ENCODE measurements at regions not wholly inside any gene's neighbourhood (a gene's known extent, or its start where the extent isn't known, plus 50 kb on each side); places are given as distances from the start of the nearest gene placed in this dataset.

DNA sequence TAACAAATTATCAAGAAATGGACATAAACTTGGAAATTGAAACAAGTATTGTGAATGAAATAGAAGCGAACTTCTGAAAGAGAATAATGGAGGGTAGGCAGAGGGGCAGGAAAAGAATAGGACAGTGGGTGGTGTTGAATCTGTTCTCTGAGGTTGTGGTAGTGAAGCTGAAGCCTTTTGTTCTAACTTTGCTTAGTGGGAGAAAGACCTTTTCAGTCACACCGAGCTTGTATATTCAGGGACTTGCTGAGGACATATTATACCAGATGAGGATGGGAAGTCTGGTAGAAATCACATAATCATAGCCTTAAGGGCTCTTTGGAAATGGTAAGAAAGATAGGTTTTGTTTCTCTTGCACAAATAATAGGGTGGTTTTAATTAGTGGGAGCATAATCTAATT lies 115.4 kb upstream of the NDST4 start:
- CTCF ChIA-PET, result interaction anchor here (0.6 kb wide), 1 partner anchor 530 kb away, joined by 3 read pairs; no protein-coding TSS in a partner anchor
- Histone ChIP-seq H3K18ac (ENCODE audit: low read depth, low read length) (no peak overlapping the region), H3K79me1 (ENCODE audit: low read depth in 1 of 2, low read length in 2 of 2) (no peaks in the 10 kb centered on the region), H3K4me2 (ENCODE audit: low read depth, low read length) (no peak overlapping the region), H2AK5ac (ENCODE audit: low read depth, low read length) (no peak overlapping the region), H3K4ac (ENCODE audit: low read depth, low read length) (no peak overlapping the region), H2AFZ (replicated peaks; ENCODE audit: low read length, poor library complexity) (no peak overlapping the region), H3K36me3 (ENCODE audit: control insufficient read depth, insufficient read depth, low read length) (no peaks in the 10 kb centered on the region), H3K23ac (ENCODE audit: low read depth, low read length) (no peak overlapping the region), H4K20me1 (ENCODE audit: insufficient read depth, low read length) (no peaks in the 10 kb centered on the region), H3K9ac (ENCODE audit: low read depth, low read length) (no peak overlapping the region), H2AK9ac (replicated peaks; ENCODE audit: low read depth, low read length, poor library complexity) (no peak overlapping the region), H3K56ac (ENCODE audit: extremely low read depth, insufficient read depth, low read length) (no peak overlapping the region), H2BK120ac (ENCODE audit: low read depth, low read length) (no peak overlapping the region), H3K9me3 (ENCODE audit: control insufficient read depth, insufficient read depth, low read length) (peaks cover 1% of the 10 kb centered on the region), H3K4me3 (ENCODE audit: insufficient read depth, low read depth, low read length) (no peak overlapping the region), H3K27me3 (ENCODE audit: control insufficient read depth, insufficient read depth, low read length) (no peaks in the 10 kb centered on the region), H3K14ac (replicated peaks; ENCODE audit: low read depth, low read length) (no peak overlapping the region), H2BK5ac (ENCODE audit: low read depth, low read length, poor library complexity, severe bottlenecking) (no peak overlapping the region), H2BK20ac (ENCODE audit: low read depth, low read length) (no peak overlapping the region), H4K91ac (ENCODE audit: insufficient read depth, low read depth, low read length) (no peak overlapping the region), H4K8ac (ENCODE audit: low read depth in 2 of 2, low read length in 2 of 2) (no peak overlapping the region), H3K4me1 (ENCODE audit: control insufficient read depth, insufficient read depth, low read length) (no peaks in the 10 kb centered on the region), H3K9me1 (ENCODE audit: insufficient read depth, low read length) (no peaks in the 10 kb centered on the region), H4K5ac (ENCODE audit: low read depth, low read length) (no peak overlapping the region), H3K27ac (ENCODE audit: insufficient read depth, low read length) (no peak overlapping the region), H2BK15ac (ENCODE audit: low read depth, low read length) (no peak overlapping the region)
- no CpG with 5 or more reads among the region's 2 CpGs for WGBS, 2 experiments (ENCODE audit: extremely low coverage in 2 of 2, insufficient read length in 1 of 2)
- POLR2A ChIA-PET (ENCODE audit: unreplicated experiment), result no interaction called here
- TF ChIP-seq MAFK (IDR thresholded peaks at IDR 0.05; ENCODE audit: low read depth, low read length), result no peak
- TF ChIP-seq SMC3 (IDR thresholded peaks at IDR 0.05; ENCODE audit: low read depth, low read length), result no peak
- TF ChIP-seq MXI1 (IDR thresholded peaks at IDR 0.05; ENCODE audit: borderline replicate concordance, low read depth, low read length), result no peak
- TF ChIP-seq MAZ (IDR thresholded peaks at IDR 0.05; ENCODE audit: borderline replicate concordance, low read depth, low read length), result no peak
- TF ChIP-seq FOS (IDR thresholded peaks at IDR 0.05; ENCODE audit: low read depth, low read length), result no peak
- no peak for TF ChIP-seq BHLHE40 (IDR thresholded peaks at IDR 0.05; ENCODE audit: low read depth, low read length)
- no peak for TF ChIP-seq POLR2A (IDR thresholded peaks at IDR 0.05; ENCODE audit: low read depth, low read length)
- TF ChIP-seq, protein P1, sequence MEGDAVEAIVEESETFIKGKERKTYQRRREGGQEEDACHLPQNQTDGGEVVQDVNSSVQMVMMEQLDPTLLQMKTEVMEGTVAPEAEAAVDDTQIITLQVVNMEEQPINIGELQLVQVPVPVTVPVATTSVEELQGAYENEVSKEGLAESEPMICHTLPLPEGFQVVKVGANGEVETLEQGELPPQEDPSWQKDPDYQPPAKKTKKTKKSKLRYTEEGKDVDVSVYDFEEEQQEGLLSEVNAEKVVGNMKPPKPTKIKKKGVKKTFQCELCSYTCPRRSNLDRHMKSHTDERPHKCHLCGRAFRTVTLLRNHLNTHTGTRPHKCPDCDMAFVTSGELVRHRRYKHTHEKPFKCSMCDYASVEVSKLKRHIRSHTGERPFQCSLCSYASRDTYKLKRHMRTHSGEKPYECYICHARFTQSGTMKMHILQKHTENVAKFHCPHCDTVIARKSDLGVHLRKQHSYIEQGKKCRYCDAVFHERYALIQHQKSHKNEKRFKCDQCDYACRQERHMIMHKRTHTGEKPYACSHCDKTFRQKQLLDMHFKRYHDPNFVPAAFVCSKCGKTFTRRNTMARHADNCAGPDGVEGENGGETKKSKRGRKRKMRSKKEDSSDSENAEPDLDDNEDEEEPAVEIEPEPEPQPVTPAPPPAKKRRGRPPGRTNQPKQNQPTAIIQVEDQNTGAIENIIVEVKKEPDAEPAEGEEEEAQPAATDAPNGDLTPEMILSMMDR (conservative IDR thresholded peaks at IDR 0.05; ENCODE audit: low read depth, low read length), result no peak
- no peak for TF ChIP-seq CHD1 (IDR thresholded peaks at IDR 0.05; ENCODE audit: low read depth, low read length)
- TF ChIP-seq, protein P2, sequence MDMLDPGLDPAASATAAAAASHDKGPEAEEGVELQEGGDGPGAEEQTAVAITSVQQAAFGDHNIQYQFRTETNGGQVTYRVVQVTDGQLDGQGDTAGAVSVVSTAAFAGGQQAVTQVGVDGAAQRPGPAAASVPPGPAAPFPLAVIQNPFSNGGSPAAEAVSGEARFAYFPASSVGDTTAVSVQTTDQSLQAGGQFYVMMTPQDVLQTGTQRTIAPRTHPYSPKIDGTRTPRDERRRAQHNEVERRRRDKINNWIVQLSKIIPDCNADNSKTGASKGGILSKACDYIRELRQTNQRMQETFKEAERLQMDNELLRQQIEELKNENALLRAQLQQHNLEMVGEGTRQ (IDR thresholded peaks at IDR 0.05; ENCODE audit: low read depth, low read length), result no peak
- TF ChIP-seq, protein P3, sequence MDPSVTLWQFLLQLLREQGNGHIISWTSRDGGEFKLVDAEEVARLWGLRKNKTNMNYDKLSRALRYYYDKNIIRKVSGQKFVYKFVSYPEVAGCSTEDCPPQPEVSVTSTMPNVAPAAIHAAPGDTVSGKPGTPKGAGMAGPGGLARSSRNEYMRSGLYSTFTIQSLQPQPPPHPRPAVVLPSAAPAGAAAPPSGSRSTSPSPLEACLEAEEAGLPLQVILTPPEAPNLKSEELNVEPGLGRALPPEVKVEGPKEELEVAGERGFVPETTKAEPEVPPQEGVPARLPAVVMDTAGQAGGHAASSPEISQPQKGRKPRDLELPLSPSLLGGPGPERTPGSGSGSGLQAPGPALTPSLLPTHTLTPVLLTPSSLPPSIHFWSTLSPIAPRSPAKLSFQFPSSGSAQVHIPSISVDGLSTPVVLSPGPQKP (IDR thresholded peaks at IDR 0.05; ENCODE audit: borderline replicate concordance, low read depth, low read length), result no peak
- no peak for TF ChIP-seq RAD21 (IDR thresholded peaks at IDR 0.05; ENCODE audit: low read length)
- TF ChIP-seq CEBPB (IDR thresholded peaks at IDR 0.05; ENCODE audit: low read depth, low read length), result no peak
- no peak for TF ChIP-seq NFE2L2 (IDR thresholded peaks at IDR 0.05; ENCODE audit: low read depth, low read length)
- TF ChIP-seq RFX5 (IDR thresholded peaks at IDR 0.05; ENCODE audit: low read depth, low read length), result no peak
- TF ChIP-seq RCOR1 (IDR thresholded peaks at IDR 0.05; ENCODE audit: insufficient replicate concordance, low read length), result no peak
- dilution Hi-C loops (cut with HindIII; ENCODE audit: low sequenced_read_pairs, unreplicated experiment) (no loop called here), intact Hi-C loops (cut with micrococcal nuclease) (no loop called here), in situ Hi-C loops (cut with MboI; ENCODE audit: low sequenced_read_pairs) (no loop called here)
- ATAC-seq (ENCODE audit: low read depth), result no peak
- DNase-seq, result no peak
- BruUV-seq (replicated peaks), result no TSS peak

All from IMR-90 (cell line).